ENCODE measurements at regions not wholly inside any gene's neighbourhood (a gene's known extent, or its start where the extent isn't known, plus 50 kb on each side); places are given as distances from the start of the nearest gene placed in this dataset.

- H3K4me3 ChIP-seq (ENCODE audit: severe bottlenecking): no peak overlapping the region
- H3K27me3 ChIP-seq (ENCODE audit: insufficient read depth, poor library complexity, severe bottlenecking): no peaks in the 10 kb centered on the region
- H3K4me1 ChIP-seq (ENCODE audit: insufficient read depth, poor library complexity, severe bottlenecking): no peaks in the 10 kb centered on the region
- no peak for TF ChIP-seq CTCF (IDR thresholded peaks at IDR 0.05; ENCODE audit: poor library complexity, severe bottlenecking)
- DNase-seq (ENCODE audit: low spot score): no peak
- H3K9me3 ChIP-seq (ENCODE audit: severe bottlenecking): no peaks in the 10 kb centered on the region
- H3K36me3 ChIP-seq (ENCODE audit: low read depth): no peaks in the 10 kb centered on the region
- no peak overlapping the region for H3K27ac ChIP-seq (ENCODE audit: poor library complexity, severe bottlenecking)
- ATAC-seq (ENCODE audit: low read depth): no peak
These were observed 244.0 kb upstream of the RBMY1B start for GRCh38 chrY:21267164-21267563.

- no peaks in the 10 kb centered on the region for H3K9me3 ChIP-seq (ENCODE audit: severe bottlenecking)
- H3K4me3 ChIP-seq (ENCODE audit: severe bottlenecking): no peak overlapping the region
- H3K4me1 ChIP-seq (ENCODE audit: insufficient read depth, poor library complexity, severe bottlenecking): no peaks in the 10 kb centered on the region
- DNase-seq (ENCODE audit: low spot score): no peak
- H3K27ac ChIP-seq (ENCODE audit: poor library complexity, severe bottlenecking): no peak overlapping the region
- no peaks in the 10 kb centered on the region for H3K36me3 ChIP-seq (ENCODE audit: low read depth)
- ATAC-seq (ENCODE audit: low read depth): no peak
- no peaks in the 10 kb centered on the region for H3K27me3 ChIP-seq (ENCODE audit: insufficient read depth, poor library complexity, severe bottlenecking)
- no peak for TF ChIP-seq CTCF (IDR thresholded peaks at IDR 0.05; ENCODE audit: poor library complexity, severe bottlenecking)
These were observed 223.4 kb upstream of the RBMY1B start for GRCh38 chrY:21287769-21288168.

- Histone ChIP-seq H3K4me3 (ENCODE audit: severe bottlenecking) (no peak overlapping the region), H3K27me3 (ENCODE audit: insufficient read depth, poor library complexity, severe bottlenecking) (no peaks in the 10 kb centered on the region), H3K36me3 (ENCODE audit: low read depth) (no peaks in the 10 kb centered on the region), H3K27ac (ENCODE audit: poor library complexity, severe bottlenecking) (no peak overlapping the region), H3K9me3 (ENCODE audit: severe bottlenecking) (no peaks in the 10 kb centered on the region), H3K4me1 (ENCODE audit: insufficient read depth, poor library complexity, severe bottlenecking) (no peaks in the 10 kb centered on the region)
- no peak for TF ChIP-seq CTCF (IDR thresholded peaks at IDR 0.05; ENCODE audit: poor library complexity, severe bottlenecking)
- ATAC-seq (ENCODE audit: low read depth) (no peak), DNase-seq (ENCODE audit: low spot score) (no peak)
These were observed 222.2 kb upstream of the RBMY1B start for GRCh38 chrY:21288908-21289307.

- H3K9me3 ChIP-seq (ENCODE audit: severe bottlenecking): no peaks in the 10 kb centered on the region
- no peak overlapping the region for H3K27ac ChIP-seq (ENCODE audit: poor library complexity, severe bottlenecking)
- ATAC-seq (ENCODE audit: low read depth) (no peak), DNase-seq (ENCODE audit: low spot score) (no peak)
- no peaks in the 10 kb centered on the region for H3K4me1 ChIP-seq (ENCODE audit: insufficient read depth, poor library complexity, severe bottlenecking)
- no peaks in the 10 kb centered on the region for H3K36me3 ChIP-seq (ENCODE audit: low read depth)
- H3K27me3 ChIP-seq (ENCODE audit: insufficient read depth, poor library complexity, severe bottlenecking): no peaks in the 10 kb centered on the region
- no peak overlapping the region for H3K4me3 ChIP-seq (ENCODE audit: severe bottlenecking)
- TF ChIP-seq CTCF (IDR thresholded peaks at IDR 0.05; ENCODE audit: poor library complexity, severe bottlenecking): no peak
These were observed 215.9 kb upstream of the RBMY1B start for GRCh38 chrY:21295206-21295605.

GRCh38 chrY:21302278-21302677, 208.9 kb upstream of the RBMY1B start:
- no peak for DNase-seq (ENCODE audit: low spot score)
- no peak for TF ChIP-seq CTCF (IDR thresholded peaks at IDR 0.05; ENCODE audit: poor library complexity, severe bottlenecking)
- no peak overlapping the region for H3K27ac ChIP-seq (ENCODE audit: poor library complexity, severe bottlenecking)
- no peaks in the 10 kb centered on the region for H3K4me1 ChIP-seq (ENCODE audit: insufficient read depth, poor library complexity, severe bottlenecking)
- no peaks in the 10 kb centered on the region for H3K27me3 ChIP-seq (ENCODE audit: insufficient read depth, poor library complexity, severe bottlenecking)
- no peak for ATAC-seq (ENCODE audit: low read depth)
- no peaks in the 10 kb centered on the region for H3K9me3 ChIP-seq (ENCODE audit: severe bottlenecking)
- H3K4me3 ChIP-seq (ENCODE audit: severe bottlenecking): no peak overlapping the region
- H3K36me3 ChIP-seq (ENCODE audit: low read depth): no peaks in the 10 kb centered on the region
